Breast epithelium (tissue), 3 donors: ENCODE measurements at regions not wholly inside any gene's neighbourhood (a gene's known extent, or its start where the extent isn't known, plus 50 kb on each side); places are given as distances from the start of the nearest gene placed in this dataset.

Experiments
- CTCF ChIP-seq, 3 donors: fragments of 450-650 bp; IDR thresholded peaks; one replicate each; pipeline ENCODE4 v1.5.1; 2016 to 2017; ENCODE audit warnings: antibody characterized with exemption in 3 of 3, mild to moderate bottlenecking in 3 of 3, moderate library complexity in 3 of 3
- POLR2A ChIP-seq: fragments of 450-650 bp; IDR thresholded peaks from one replicate; pipeline ENCODE4 v1.6.1; 2016; ENCODE audit warnings: antibody characterized with exemption, mild to moderate bottlenecking, moderate library complexity
- POLR2AphosphoS5 ChIP-seq, 3 donors: sonication (generic); formaldehyde crosslinking; IDR thresholded peaks; one replicate each; pipeline ENCODE4 v1.6.1; 2017; ENCODE audit warnings: antibody characterized with exemption in 3 of 3

GRCh38 chr7:115879171-115879570 is 151.4 kb downstream of the TFEC start:
- no peak for TF ChIP-seq CTCF (IDR thresholded peaks at IDR 0.05)
- TF ChIP-seq POLR2AphosphoS5 (IDR thresholded peaks at IDR 0.05), result no peak
- no peak for TF ChIP-seq POLR2A
